ENCODE measurements at regions not wholly inside any gene's neighbourhood (a gene's known extent, or its start where the extent isn't known, plus 50 kb on each side); places are given as distances from the start of the nearest gene placed in this dataset.

DNA sequence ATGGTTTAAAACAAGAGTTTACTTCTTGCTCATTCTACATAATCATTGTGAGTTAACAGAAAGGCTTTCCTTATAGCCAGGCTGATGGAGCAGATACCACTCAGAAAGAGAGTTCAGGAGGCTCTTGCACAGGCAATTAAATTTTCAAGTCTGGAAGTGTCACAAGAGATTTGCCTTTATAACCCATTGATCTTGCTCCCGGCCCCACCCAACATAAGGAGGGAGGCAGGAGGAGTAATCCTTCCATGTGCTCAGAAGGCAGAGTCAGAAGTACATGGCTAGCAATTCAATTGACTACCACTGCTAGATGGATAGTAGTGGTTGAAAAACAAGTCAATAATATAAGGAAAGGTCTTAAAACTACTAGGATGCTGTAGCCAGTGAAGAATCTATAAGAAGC, 346.3 kb upstream of the CDH11 start:
- FAIRE-seq = no peak

- no peak for FAIRE-seq
These were observed 341.9 kb upstream of the CDH11 start for GRCh38 chr16:65463652-65464260.

GRCh38 chr16:65457084-65457483, 335.2 kb upstream of the CDH11 start:
- FAIRE-seq = no peak

DNA sequence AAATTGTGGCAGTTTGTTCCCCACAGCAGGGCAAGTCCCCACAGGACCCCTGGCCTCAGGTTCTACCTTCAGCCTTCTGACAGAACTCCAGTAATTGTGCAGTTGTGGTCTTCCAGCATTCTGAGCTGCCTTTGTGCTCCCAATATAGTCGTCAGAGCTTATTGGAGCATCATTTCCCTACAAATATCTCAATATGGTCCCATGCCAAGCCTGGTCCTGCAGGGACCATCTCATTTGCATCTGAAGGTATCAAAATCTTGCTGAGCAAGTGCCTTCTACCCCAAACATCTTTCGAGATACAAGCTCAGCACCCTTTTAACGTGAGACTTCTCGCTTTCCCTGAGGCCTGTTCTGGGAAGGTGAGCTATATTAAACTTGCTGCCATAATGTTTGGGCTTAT, 333.9 kb upstream of the CDH11 start:
- no peak for FAIRE-seq

GRCh38 chr16:65453646-65454045, 331.8 kb upstream of the CDH11 start:
- FAIRE-seq = no peak

- FAIRE-seq = no peak
These were observed 327.7 kb upstream of the CDH11 start for GRCh38 chr16:65449526-65449925.

GRCh38 chr16:65446427-65446826, 324.6 kb upstream of the CDH11 start:
- FAIRE-seq = no peak

- no peak for FAIRE-seq
These were observed 323.7 kb upstream of the CDH11 start for GRCh38 chr16:65445313-65446260.

GRCh38 chr16:65441501-65441900, 319.6 kb upstream of the CDH11 start:
- FAIRE-seq = no peak

DNA sequence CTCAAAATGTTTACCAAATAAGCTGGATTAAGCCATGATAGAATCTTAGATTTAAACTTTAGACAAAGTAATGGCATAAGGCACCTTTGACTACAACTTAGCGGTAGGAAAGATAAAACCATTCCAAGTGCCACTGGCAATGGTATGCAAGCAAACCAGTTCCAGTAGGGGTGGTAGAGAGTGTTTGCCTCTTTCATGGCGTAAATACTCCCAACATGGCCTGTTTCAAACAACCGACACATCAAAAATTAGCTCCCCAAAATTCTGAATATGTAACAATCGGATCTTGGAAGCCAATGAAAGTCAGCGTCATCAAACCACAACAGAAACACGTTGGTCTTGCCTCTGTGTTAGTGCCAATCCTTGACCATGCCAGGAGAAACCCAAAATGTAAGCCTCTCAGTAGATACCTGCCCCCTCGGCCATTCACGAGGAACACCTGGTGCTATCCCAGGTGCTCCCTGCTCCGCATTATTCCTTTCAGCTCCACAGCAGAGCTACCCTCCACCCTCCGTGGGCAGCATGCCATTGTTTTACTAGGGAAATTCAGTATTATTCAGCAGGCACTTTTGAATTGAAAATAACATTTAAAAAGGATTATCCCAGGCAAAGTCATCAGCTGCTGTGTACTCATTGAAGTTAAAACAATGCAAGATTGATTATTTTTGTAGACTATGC, 307.8 kb upstream of the CDH11 start:
- FAIRE-seq = no peak

GRCh38 chr16:65426484-65426883, 304.6 kb upstream of the CDH11 start:
- FAIRE-seq = no peak

DNA sequence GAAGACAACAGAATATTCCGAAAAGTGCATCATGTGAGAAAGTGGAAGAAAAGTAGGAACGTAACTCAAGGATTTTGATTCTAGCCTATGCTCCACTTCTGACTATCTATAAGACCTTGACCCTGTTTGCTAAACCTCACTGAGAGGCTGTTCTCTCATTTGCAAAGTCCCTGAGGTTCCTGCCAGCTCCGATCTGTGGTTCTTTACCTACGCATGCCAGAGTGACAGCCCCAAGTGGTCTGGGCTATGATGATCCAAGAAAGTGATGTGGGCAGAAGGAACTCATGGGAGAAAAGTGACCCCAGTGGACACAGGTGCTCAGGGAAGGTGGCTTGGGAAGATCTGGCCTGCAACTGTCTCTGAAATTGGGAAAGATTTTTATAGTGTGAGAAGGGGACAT, 301.1 kb upstream of the CDH11 start:
- FAIRE-seq = no peak

- no peak for FAIRE-seq
These were observed 299.7 kb upstream of the CDH11 start for GRCh38 chr16:65421596-65421995.

- FAIRE-seq = no peak
These were observed 296.6 kb upstream of the CDH11 start for GRCh38 chr16:65418435-65418834.

GRCh38 chr16:65415460-65415859, 293.6 kb upstream of the CDH11 start:
- FAIRE-seq = no peak

DNA sequence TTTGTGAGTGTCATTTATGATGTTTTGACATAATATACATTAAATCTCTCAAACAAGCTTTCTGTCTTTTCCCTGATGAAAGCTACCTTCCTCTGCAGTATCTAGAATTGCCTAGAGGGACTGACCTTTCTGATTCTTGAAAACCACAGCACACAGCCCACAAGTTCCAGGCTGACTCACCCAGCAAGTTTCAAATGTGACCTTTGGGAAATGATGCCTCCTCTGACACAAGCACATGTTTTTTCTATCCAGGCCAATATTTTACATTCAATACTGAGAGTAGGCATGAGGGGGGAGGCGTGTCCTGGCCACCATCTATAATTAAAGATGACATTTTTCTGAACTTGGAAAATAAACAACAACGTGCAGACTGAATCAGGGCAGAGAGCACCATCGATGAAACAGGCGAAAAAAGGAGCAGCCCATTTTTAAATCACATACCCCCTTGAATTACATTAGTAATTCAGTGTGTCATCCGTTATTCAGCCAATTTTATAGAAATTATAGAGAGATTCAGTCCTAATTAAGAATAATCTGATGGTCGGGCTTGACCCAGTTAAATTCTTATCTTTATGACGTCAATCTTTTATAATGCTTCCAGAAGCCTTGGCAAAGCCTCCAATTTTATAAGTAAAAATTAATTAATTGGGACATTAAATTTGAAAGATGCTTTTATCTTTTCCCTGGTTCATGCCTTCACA, 292.6 kb upstream of the CDH11 start:
- no peak for FAIRE-seq

GRCh38 chr16:65413861-65414260, 292.0 kb upstream of the CDH11 start:
- no peak for FAIRE-seq

- no peak for FAIRE-seq
These were observed 288.9 kb upstream of the CDH11 start for GRCh38 chr16:65410801-65411200.

DNA sequence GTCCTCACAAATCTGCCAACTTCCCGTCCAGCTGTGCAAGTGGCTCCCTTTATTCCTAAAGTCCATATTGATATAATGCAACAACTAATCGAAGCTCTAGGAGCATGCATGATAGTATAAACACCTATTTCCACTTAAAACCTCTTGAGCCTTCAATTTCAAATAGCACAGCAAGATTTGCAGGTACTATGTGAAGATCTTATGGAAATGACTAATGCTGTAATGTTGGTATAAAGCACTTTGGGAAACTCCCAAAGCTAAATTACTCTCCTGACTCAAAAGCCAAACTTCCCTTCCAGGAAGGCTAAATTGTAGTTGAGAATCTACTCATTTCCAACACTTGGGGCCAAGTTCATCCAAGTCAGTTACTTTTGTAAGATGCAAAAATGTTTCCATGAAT, 287.6 kb upstream of the CDH11 start:
- no peak for FAIRE-seq

- FAIRE-seq = no peak
These were observed 285.1 kb upstream of the CDH11 start for GRCh38 chr16:65406933-65407332.

GRCh38 chr16:65406116-65406515, 284.3 kb upstream of the CDH11 start:
- no peak for FAIRE-seq

- no peak for FAIRE-seq
These were observed 272.4 kb upstream of the CDH11 start for GRCh38 chr16:65394281-65394680.

All from G401.6 (cell line).